Keratinocyte (primary cell): ENCODE measurements at regions not wholly inside any gene's neighbourhood (a gene's known extent, or its start where the extent isn't known, plus 50 kb on each side); places are given as distances from the start of the nearest gene placed in this dataset.

ENCODE experiments used
- DNase-seq: peaks from one replicate; pipeline ENCODE4 v3.0.0-alpha.2; 2011; ENCODE audit warnings: low read depth, missing footprints, low spot score
- FAIRE-seq: peaks from 2 replicates; lab custom pipeline; 2011; peaks lifted over from hg19 to GRCh38; lab: Jason Lieb, UNC
- H2AFZ ChIP-seq: 2 replicates; pipeline ENCODE4 v1.6.0; 2012; ENCODE audit warnings: low read length, control low read depth, inconsistent platforms; ENCODE audit not compliant: control insufficient read depth
- H3K27ac ChIP-seq: 2 replicates; pipeline ENCODE4 v1.5.1; 2011; ENCODE audit warnings: low read length; ENCODE audit not compliant: control insufficient read depth, insufficient read depth
- H3K27me3 ChIP-seq: 3 replicates; pipeline ENCODE4 v1.6.0; 2011; ENCODE audit warnings: low read length; ENCODE audit not compliant: control insufficient read depth, insufficient read depth; ENCODE audit errors: extremely low read depth
- H3K36me3 ChIP-seq, 2 experiments: 2 replicates in 1 of 2; 3 replicates in 1 of 2; pipeline ENCODE4 v1.5.1; 2011; ENCODE audit warnings: low read length in 2 of 2, mild to moderate bottlenecking in 1 of 2; ENCODE audit not compliant: control insufficient read depth in 2 of 2, insufficient read depth in 2 of 2; ENCODE audit errors: extremely low read depth in 1 of 2
- H3K4me1 ChIP-seq: 3 replicates; pipeline ENCODE4 v1.5.1; 2011; ENCODE audit warnings: low read length; ENCODE audit not compliant: control insufficient read depth, insufficient read depth; ENCODE audit errors: extremely low read depth
- H3K4me2 ChIP-seq: 3 replicates; pipeline ENCODE4 v1.6.0; 2011; ENCODE audit warnings: low read depth, low read length; ENCODE audit not compliant: control insufficient read depth, insufficient read depth; ENCODE audit errors: extremely low read depth
- H3K4me3 ChIP-seq, 3 experiments: fragments of 200-600 bp in 1 of 3; sonication (generic) in 1 of 3; 2 replicates in 2 of 3; 3 replicates in 1 of 3; pipeline ENCODE4 v1.5.1; 2011 to 2016; ENCODE audit warnings: low read length in 3 of 3, mild to moderate bottlenecking in 3 of 3, control low read depth in 2 of 3, inconsistent platforms in 1 of 3, low read depth in 1 of 3, mixed read lengths in 1 of 3, mixed run types in 1 of 3, moderate library complexity in 1 of 3; ENCODE audit not compliant: control insufficient read depth in 2 of 3, insufficient read depth in 2 of 3; ENCODE audit errors: extremely low read depth in 1 of 3
- H3K79me2 ChIP-seq: 2 replicates; pipeline ENCODE4 v1.6.0; 2012; ENCODE audit warnings: low read length; ENCODE audit not compliant: control insufficient read depth, insufficient read depth
- H3K9ac ChIP-seq: 3 replicates; pipeline ENCODE4 v1.6.0; 2011; ENCODE audit warnings: low read length; ENCODE audit not compliant: control insufficient read depth, insufficient read depth; ENCODE audit errors: extremely low read depth
- H3K9me1 ChIP-seq: 3 replicates; pipeline ENCODE4 v1.6.0; 2011; ENCODE audit warnings: low read length; ENCODE audit not compliant: control insufficient read depth, insufficient read depth; ENCODE audit errors: extremely low read depth
- H3K9me3 ChIP-seq: 2 replicates; pipeline ENCODE4 v1.5.1; 2012; ENCODE audit warnings: low read depth, low read length; ENCODE audit not compliant: control insufficient read depth
- H4K20me1 ChIP-seq: 3 replicates; pipeline ENCODE4 v1.6.0; 2011; ENCODE audit warnings: low read length; ENCODE audit not compliant: control insufficient read depth, insufficient read depth; ENCODE audit errors: extremely low read depth
- EZH2 ChIP-seq: IDR thresholded peaks from one replicate; pipeline ENCODE4 v1.6.1; 2012; ENCODE audit warnings: inconsistent platforms, mild to moderate bottlenecking, low read length, moderate library complexity
- dilution Hi-C: fragments of 300-500 bp; cut with MboI; formaldehyde crosslinking; loops from one replicate; pipeline ENCODE4 v1.7.0; 2020; ENCODE audit warnings: low sequenced_read_pairs; ENCODE audit not compliant: extremely low pct_ligation_motif_present
- TF ChIP-seq, protein P1 (sequence below), 3 experiments: IDR thresholded peaks in 1 of 3; conservative IDR thresholded peaks in 1 of 3; optimal IDR thresholded peaks in 1 of 3; 2 replicates in 2 of 3; 3 replicates in 1 of 3; pipeline versions ENCODE3 to v1.5.1; 2011; ENCODE audit warnings: low read length in 3 of 3, mild to moderate bottlenecking in 3 of 3, moderate library complexity in 2 of 3, control low read depth in 1 of 3, inconsistent platforms in 1 of 3; ENCODE audit not compliant: insufficient read depth in 2 of 3; ENCODE audit errors: extremely low read depth in 1 of 3

DNA sequence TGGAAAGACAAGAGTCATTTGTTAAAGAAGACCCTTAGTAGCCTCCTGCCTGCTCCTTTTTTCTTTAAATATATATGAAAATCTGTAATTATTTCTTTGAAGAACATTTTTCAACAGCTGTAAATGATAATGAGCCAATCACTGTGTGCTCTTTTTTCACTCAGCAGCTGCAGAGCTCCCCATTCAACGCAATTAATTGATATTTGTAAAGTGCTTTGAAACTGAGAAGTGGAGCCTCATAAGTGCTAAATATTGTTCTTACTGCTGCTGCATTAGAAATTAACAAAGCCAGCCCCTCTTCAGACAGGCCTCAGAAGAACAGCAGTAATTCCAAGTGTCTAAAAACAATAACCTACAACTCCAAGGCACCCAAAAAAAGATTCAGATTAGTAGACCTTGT, 224.3 kb downstream of the GXYLT1 start:
- dilution Hi-C loops, result no loop called here
- FAIRE-seq (no peak), DNase-seq (no peak)
- Histone ChIP-seq H3K4me3 (no peak overlapping the region), H3K4me2 (no peak overlapping the region), H3K79me2 (no peaks in the 10 kb centered on the region), H3K9me3 (no peaks in the 10 kb centered on the region), H3K9me1 (no peaks in the 10 kb centered on the region), H3K27ac (no peak overlapping the region), H3K36me3 (no peaks in the 10 kb centered on the region), H4K20me1 (no peaks in the 10 kb centered on the region), H3K4me1 (no peaks in the 10 kb centered on the region), H2AFZ (no peak overlapping the region), H3K9ac (no peak overlapping the region), H3K27me3 (no peaks in the 10 kb centered on the region)
- TF ChIP-seq, protein P1, sequence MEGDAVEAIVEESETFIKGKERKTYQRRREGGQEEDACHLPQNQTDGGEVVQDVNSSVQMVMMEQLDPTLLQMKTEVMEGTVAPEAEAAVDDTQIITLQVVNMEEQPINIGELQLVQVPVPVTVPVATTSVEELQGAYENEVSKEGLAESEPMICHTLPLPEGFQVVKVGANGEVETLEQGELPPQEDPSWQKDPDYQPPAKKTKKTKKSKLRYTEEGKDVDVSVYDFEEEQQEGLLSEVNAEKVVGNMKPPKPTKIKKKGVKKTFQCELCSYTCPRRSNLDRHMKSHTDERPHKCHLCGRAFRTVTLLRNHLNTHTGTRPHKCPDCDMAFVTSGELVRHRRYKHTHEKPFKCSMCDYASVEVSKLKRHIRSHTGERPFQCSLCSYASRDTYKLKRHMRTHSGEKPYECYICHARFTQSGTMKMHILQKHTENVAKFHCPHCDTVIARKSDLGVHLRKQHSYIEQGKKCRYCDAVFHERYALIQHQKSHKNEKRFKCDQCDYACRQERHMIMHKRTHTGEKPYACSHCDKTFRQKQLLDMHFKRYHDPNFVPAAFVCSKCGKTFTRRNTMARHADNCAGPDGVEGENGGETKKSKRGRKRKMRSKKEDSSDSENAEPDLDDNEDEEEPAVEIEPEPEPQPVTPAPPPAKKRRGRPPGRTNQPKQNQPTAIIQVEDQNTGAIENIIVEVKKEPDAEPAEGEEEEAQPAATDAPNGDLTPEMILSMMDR (optimal IDR thresholded peaks at IDR 0.05 in 1 of 3, IDR thresholded peaks at IDR 0.05 in 1 of 3, conservative IDR thresholded peaks at IDR 0.05 in 1 of 3; ENCODE audit: extremely low read depth in 1 of 3, insufficient read depth in 2 of 3, low read length in 3 of 3), result no peak
- no peak for TF ChIP-seq EZH2

DNA sequence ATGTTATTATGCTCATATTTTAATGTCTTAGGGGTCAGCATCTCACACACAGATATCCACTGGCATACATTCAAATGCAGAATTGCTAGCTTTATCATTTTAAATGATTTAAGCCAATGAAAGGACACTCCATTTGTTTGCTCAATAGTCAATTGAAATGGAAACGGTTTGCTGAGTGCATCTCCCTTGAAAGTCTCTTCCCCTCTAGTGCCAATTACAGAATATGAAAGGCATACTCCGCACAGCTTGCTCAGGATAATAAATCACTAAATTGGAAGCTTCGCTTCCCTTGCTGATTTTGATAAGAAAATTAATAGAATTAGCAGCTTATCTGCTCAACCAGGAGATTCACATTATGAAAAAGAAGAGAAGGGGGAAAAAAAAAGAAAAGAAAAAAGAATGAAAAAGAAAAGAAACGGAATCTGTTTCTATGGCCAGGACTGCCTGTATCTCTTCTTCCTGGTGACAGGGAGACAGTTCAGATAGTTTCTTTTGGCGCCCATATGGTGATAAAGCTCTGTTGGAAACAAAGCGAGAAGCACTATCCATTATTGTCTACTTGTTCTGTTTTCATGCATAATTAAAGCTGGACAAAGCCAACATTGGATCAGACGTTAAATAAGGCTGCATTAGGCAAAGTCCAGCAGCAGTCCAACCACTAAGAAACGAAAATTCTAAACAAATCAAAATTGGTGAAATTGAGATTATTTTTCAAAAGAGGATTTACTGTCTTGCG, 225.0 kb downstream of the GXYLT1 start:
- dilution Hi-C loops, result no loop called here
- no peak overlapping the region for H3K4me2 ChIP-seq
- no peaks in the 10 kb centered on the region for H3K36me3 ChIP-seq
- no peak for FAIRE-seq
- DNase-seq, result no peak
- TF ChIP-seq EZH2, result no peak
- TF ChIP-seq, protein P1 (optimal IDR thresholded peaks at IDR 0.05 in 1 of 3, IDR thresholded peaks at IDR 0.05 in 1 of 3, conservative IDR thresholded peaks at IDR 0.05 in 1 of 3; ENCODE audit: extremely low read depth in 1 of 3, insufficient read depth in 2 of 3, low read length in 3 of 3), result no peak
- H4K20me1 ChIP-seq, result no peaks in the 10 kb centered on the region
- no peak overlapping the region for H3K4me3 ChIP-seq
- H2AFZ ChIP-seq, result no peak overlapping the region
- H3K27ac ChIP-seq, result no peak overlapping the region
- H3K9me3 ChIP-seq, result no peaks in the 10 kb centered on the region
- H3K9me1 ChIP-seq, result no peaks in the 10 kb centered on the region
- no peaks in the 10 kb centered on the region for H3K27me3 ChIP-seq
- H3K9ac ChIP-seq, result no peak overlapping the region
- no peaks in the 10 kb centered on the region for H3K4me1 ChIP-seq
- no peaks in the 10 kb centered on the region for H3K79me2 ChIP-seq
